ENCODE measurements at regions not wholly inside any gene's neighbourhood (a gene's known extent, or its start where the extent isn't known, plus 50 kb on each side); places are given as distances from the start of the nearest gene placed in this dataset.

DNA sequence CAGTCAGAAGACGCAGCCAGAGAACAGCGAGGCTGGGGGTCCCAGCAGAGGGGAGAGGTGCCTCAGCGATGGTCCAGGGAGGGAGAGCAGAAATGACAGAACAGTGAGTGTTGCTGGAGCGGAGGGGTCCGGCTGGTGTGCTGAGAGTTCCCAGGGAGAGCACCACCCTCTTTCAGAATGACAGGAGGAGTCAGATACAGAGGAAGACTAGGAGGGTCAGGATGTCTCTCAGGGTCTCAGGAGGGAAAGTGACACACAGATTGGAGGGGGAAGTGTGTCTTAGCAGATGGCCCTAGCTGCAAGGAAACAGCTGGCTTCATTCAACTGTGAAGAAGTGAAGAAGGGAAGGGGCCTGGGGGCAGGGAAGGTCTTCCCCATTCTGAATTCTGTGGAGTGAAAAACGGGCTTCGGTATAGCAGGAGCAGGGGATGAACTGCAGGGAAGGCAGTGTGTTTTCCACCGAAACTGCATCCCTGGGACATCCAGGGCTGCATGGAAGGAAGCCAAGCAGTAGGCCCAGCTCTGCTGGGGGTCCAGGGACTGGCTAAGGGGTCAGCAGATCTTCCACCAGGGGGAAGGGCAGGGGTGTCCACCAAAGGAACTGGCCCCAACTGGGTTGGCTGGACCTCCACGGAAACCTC, 90.0 kb upstream of the OTOS start:
- Histone ChIP-seq H3K27ac (ENCODE audit: low read length) (no peak overlapping the region), H3K4me1 (ENCODE audit: control insufficient read depth, insufficient read depth, low read length) (peaks cover 9% of the 10 kb centered on the region), H3K36me3 (ENCODE audit: control insufficient read depth, insufficient read depth, low read length) (no peaks in the 10 kb centered on the region), H3K9me3 (ENCODE audit: control insufficient read depth, insufficient read depth, low read length) (peaks cover 9% of the 10 kb centered on the region), H3K4me3 (ENCODE audit: low read length) (no peak overlapping the region), H3K27me3 (ENCODE audit: control insufficient read depth, insufficient read depth, low read length) (no peaks in the 10 kb centered on the region)
- intact Hi-C loops (cut with micrococcal nuclease), result no loop called here
- Mint-ChIP-seq H3K27me3 (ENCODE audit: low read depth in 2 of 2) (peaks cover 14 to 18% of the 10 kb centered on the region in 2 donors), H3K9me3 (peaks cover 2 to 9% of the 10 kb centered on the region in 2 donors), H3K4me3 (no peak overlapping the region), H3K27ac (no peak overlapping the region), H3K4me1 (no peaks in the 10 kb centered on the region), H3K36me3 (peaks cover 14% of the 10 kb centered on the region)
- DNase-seq, result no peak
- 71% methylated on average over 8 of the region's 9 CpGs for WGBS (ENCODE audit: insufficient coverage)
- no peak for ATAC-seq
- TF ChIP-seq, protein P1, sequence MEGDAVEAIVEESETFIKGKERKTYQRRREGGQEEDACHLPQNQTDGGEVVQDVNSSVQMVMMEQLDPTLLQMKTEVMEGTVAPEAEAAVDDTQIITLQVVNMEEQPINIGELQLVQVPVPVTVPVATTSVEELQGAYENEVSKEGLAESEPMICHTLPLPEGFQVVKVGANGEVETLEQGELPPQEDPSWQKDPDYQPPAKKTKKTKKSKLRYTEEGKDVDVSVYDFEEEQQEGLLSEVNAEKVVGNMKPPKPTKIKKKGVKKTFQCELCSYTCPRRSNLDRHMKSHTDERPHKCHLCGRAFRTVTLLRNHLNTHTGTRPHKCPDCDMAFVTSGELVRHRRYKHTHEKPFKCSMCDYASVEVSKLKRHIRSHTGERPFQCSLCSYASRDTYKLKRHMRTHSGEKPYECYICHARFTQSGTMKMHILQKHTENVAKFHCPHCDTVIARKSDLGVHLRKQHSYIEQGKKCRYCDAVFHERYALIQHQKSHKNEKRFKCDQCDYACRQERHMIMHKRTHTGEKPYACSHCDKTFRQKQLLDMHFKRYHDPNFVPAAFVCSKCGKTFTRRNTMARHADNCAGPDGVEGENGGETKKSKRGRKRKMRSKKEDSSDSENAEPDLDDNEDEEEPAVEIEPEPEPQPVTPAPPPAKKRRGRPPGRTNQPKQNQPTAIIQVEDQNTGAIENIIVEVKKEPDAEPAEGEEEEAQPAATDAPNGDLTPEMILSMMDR (IDR thresholded peaks at IDR 0.05), result no peak

DNA sequence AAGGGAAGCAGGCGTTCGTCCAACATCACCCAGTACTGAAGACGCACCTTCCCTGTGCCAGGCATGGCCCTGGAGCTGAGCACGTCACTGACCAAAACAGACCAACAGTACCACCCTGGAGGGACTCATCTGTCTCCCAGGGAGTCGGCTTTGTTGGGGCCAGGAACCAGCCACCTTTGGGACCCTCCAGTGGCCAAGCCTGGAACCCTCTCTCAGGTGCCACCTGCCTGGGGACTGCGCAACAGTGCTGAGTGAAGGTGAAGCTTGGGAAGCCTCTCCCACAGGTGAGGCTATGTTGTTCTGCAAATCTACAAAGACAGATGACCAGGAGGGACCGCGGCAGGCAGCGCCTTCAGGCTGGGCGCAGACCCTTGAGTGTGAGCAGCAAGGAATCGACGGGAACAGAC, 91.4 kb upstream of the OTOS start:
- Histone ChIP-seq H3K4me1 (ENCODE audit: control insufficient read depth, insufficient read depth, low read length) (peaks cover 9% of the 10 kb centered on the region), H3K27ac (ENCODE audit: low read length) (no peak overlapping the region), H3K4me3 (ENCODE audit: low read length) (no peak overlapping the region), H3K27me3 (ENCODE audit: control insufficient read depth, insufficient read depth, low read length) (no peaks in the 10 kb centered on the region), H3K9me3 (ENCODE audit: control insufficient read depth, insufficient read depth, low read length) (peaks cover 4% of the 10 kb centered on the region), H3K36me3 (ENCODE audit: control insufficient read depth, insufficient read depth, low read length) (no peaks in the 10 kb centered on the region)
- ATAC-seq, result no peak
- intact Hi-C loops (cut with micrococcal nuclease), result no loop called here
- no peak for DNase-seq
- Mint-ChIP-seq H3K27ac (no peak overlapping the region), H3K27me3 (ENCODE audit: low read depth in 2 of 2) (peaks cover 14 to 18% of the 10 kb centered on the region in 2 donors), H3K4me1 (no peaks in the 10 kb centered on the region), H3K36me3 (peaks cover 14% of the 10 kb centered on the region), H3K9me3 (peaks cover 0 to 9% of the 10 kb centered on the region in 2 donors), H3K4me3 (no peak overlapping the region)
- TF ChIP-seq, protein P1 (IDR thresholded peaks at IDR 0.05), result no peak
- WGBS (ENCODE audit: insufficient coverage), result 84% methylated on average over 12 of the region's 12 CpGs

DNA sequence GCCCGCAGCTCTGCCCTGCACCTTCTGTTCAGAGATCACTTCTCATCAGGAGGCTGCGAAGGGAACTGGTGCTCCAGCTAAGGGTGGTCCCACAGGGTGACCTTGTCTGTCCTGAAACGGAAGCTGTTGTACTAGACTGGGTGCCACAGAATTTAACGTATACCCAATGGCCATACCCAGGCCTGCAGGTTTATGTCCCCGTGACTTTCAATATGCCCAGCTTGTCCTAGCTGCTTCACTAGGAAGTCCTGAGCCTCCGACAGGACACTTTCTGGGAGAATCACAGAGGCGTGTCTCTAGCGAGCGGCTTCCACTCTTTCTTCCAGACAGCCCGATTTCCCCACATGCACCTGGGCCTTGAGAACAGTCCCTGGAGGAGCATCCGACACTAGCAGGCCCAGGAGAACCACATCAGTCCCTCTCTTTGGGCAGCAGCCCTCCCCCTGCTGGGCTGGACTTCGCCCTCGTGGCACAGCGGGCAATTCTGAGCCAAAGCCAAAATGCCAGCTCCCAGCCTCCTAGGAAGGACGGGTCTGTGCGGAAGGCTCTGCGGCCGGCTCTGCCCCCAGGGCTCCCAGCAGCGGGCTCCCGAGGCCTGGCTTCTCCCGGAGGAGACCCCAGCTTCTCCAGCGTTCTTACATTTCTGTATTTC, 91.9 kb upstream of the OTOS start:
- peaks cover 4% of the 10 kb centered on the region for H3K9me3 ChIP-seq (ENCODE audit: control insufficient read depth, insufficient read depth, low read length)
- TF ChIP-seq, protein P1 (IDR thresholded peaks at IDR 0.05), result no peak
- Mint-ChIP-seq H3K27ac (no peak overlapping the region), H3K36me3 (peaks cover 14% of the 10 kb centered on the region), H3K4me3 (no peak overlapping the region), H3K9me3 (peaks cover 0 to 9% of the 10 kb centered on the region in 2 donors), H3K27me3 (ENCODE audit: low read depth in 2 of 2) (peaks cover 14 to 18% of the 10 kb centered on the region in 2 donors), H3K4me1 (no peaks in the 10 kb centered on the region)
- no peak overlapping the region for H3K4me3 ChIP-seq (ENCODE audit: low read length)
- peaks cover 9% of the 10 kb centered on the region for H3K4me1 ChIP-seq (ENCODE audit: control insufficient read depth, insufficient read depth, low read length)
- no peak overlapping the region for H3K27ac ChIP-seq (ENCODE audit: low read length)
- DNase-seq (peak in 1 of 2 donors; percentile 14), ATAC-seq (no peak)
- intact Hi-C loops (cut with micrococcal nuclease), result no loop called here
- H3K36me3 ChIP-seq (ENCODE audit: control insufficient read depth, insufficient read depth, low read length), result no peaks in the 10 kb centered on the region
- WGBS (ENCODE audit: insufficient coverage), result 83% methylated on average over 22 of the region's 22 CpGs
- H3K27me3 ChIP-seq (ENCODE audit: control insufficient read depth, insufficient read depth, low read length), result no peaks in the 10 kb centered on the region
